WTC11 (cell line): ENCODE measurements at regions not wholly inside any gene's neighbourhood (a gene's known extent, or its start where the extent isn't known, plus 50 kb on each side); places are given as distances from the start of the nearest gene placed in this dataset.

Source experiments
- ATAC-seq: fragments of 200-7000 bp; cut with Tn5 transposase; 2 replicates; pipeline ENCODE4 v1.10.0; 2021; ENCODE audit warnings: mild to moderate bottlenecking, moderate library complexity
- CTCF ChIA-PET: fragments of 300-600 bp; sonication (Branson Sonifier 250); formaldehyde crosslinking; loops from one replicate; lab custom pipeline; 2021; ENCODE audit warnings: antibody characterized with exemption; lab: Charles Lee
- POLR2A ChIA-PET: fragments of 350-600 bp; sonication (Branson Sonifier 250); formaldehyde crosslinking; loops from one replicate; lab custom pipeline; 2021; ENCODE audit warnings: antibody characterized with exemption; lab: Charles Lee
- DNase-seq: peaks from one replicate; pipeline ENCODE4 v3.0.0; 2021; ENCODE audit warnings: low spot score
- H3K27ac Mint-ChIP-seq: 2 replicates; pipeline ENCODE4 v1.8.0; 2021; ENCODE audit warnings: mixed read lengths
- H3K27me3 Mint-ChIP-seq: 2 replicates; pipeline ENCODE4 v1.8.0; 2021; ENCODE audit warnings: low read depth, mild to moderate bottlenecking, moderate library complexity, mixed read lengths
- H3K36me3 Mint-ChIP-seq: 2 replicates; pipeline ENCODE4 v1.8.0; 2021; ENCODE audit warnings: mixed read lengths
- H3K4me1 Mint-ChIP-seq: 2 replicates; pipeline ENCODE4 v1.8.0; 2022; ENCODE audit warnings: mixed read lengths
- H3K4me3 Mint-ChIP-seq: 2 replicates; pipeline ENCODE4 v1.8.0; 2021; ENCODE audit warnings: mild to moderate bottlenecking, moderate library complexity, mixed read lengths
- H3K9me3 Mint-ChIP-seq: 2 replicates; pipeline ENCODE4 v1.8.0; 2021; ENCODE audit warnings: mixed read lengths
- ATF1 ChIP-seq: sonication (generic); formaldehyde crosslinking; IDR thresholded peaks from 2 replicates; pipeline ENCODE4 v1.8.1; 2023; ENCODE audit warnings: mild to moderate bottlenecking, moderate library complexity, missing genetic modification reagents
- ATF3 ChIP-seq: sonication (generic); formaldehyde crosslinking; conservative IDR thresholded peaks from 2 replicates; pipeline ENCODE4 v1.8.1; 2022; ENCODE audit warnings: mild to moderate bottlenecking, missing genetic modification reagents
- CREM ChIP-seq: sonication (generic); formaldehyde crosslinking; IDR thresholded peaks from 2 replicates; pipeline ENCODE4 v1.8.1; 2022; ENCODE audit warnings: mild to moderate bottlenecking, missing genetic modification reagents, moderate library complexity
- E2F1 ChIP-seq: sonication (generic); formaldehyde crosslinking; IDR thresholded peaks from 2 replicates; pipeline ENCODE4 v1.8.0; 2022; ENCODE audit warnings: mild to moderate bottlenecking, missing genetic modification reagents
- ELF4 ChIP-seq: sonication (generic); formaldehyde crosslinking; IDR thresholded peaks from 2 replicates; pipeline ENCODE4 v1.8.1; 2022; ENCODE audit warnings: low read depth, mild to moderate bottlenecking, moderate library complexity, missing genetic modification reagents
- FOXK1 ChIP-seq: sonication (generic); formaldehyde crosslinking; IDR thresholded peaks from 2 replicates; pipeline ENCODE4 v1.8.0; 2022; ENCODE audit warnings: mild to moderate bottlenecking, moderate library complexity, missing genetic modification reagents
- GRHL2 ChIP-seq: fragments of 250-450 bp; sonication (Bioruptor Pico); IDR thresholded peaks from 2 replicates; pipeline ENCODE4 v1.8.0; 2022; ENCODE audit warnings: mild to moderate bottlenecking, moderate library complexity; ENCODE audit not compliant: insufficient replicate concordance, severe bottlenecking
- NR2C2 ChIP-seq: sonication (generic); formaldehyde crosslinking; IDR thresholded peaks from 2 replicates; pipeline ENCODE4 v1.8.0; 2022; ENCODE audit warnings: mild to moderate bottlenecking, missing genetic modification reagents
- RELA ChIP-seq: sonication (generic); formaldehyde crosslinking; IDR thresholded peaks from 2 replicates; pipeline ENCODE4 v1.8.1; 2022; ENCODE audit warnings: missing genetic modification reagents, mild to moderate bottlenecking, borderline replicate concordance
- SMAD3 ChIP-seq: sonication (generic); formaldehyde crosslinking; IDR thresholded peaks from 2 replicates; pipeline ENCODE4 v1.8.0; 2022; ENCODE audit warnings: missing genetic modification reagents, mild to moderate bottlenecking, borderline replicate concordance
- SP1 ChIP-seq: sonication (generic); formaldehyde crosslinking; conservative IDR thresholded peaks from 2 replicates; pipeline ENCODE4 v1.8.1; 2022; ENCODE audit warnings: missing genetic modification reagents
- ZNF263 ChIP-seq: sonication (generic); formaldehyde crosslinking; IDR thresholded peaks from 2 replicates; pipeline ENCODE4 v1.8.1; 2022; ENCODE audit warnings: low read depth, mild to moderate bottlenecking, moderate library complexity, missing genetic modification reagents
- ZNF317 ChIP-seq: sonication (generic); formaldehyde crosslinking; IDR thresholded peaks from 2 replicates; pipeline ENCODE4 v1.8.1; 2023; ENCODE audit warnings: low read depth, mild to moderate bottlenecking, moderate library complexity, missing genetic modification reagents, borderline replicate concordance
- ZNF423 ChIP-seq: fragments of 250-450 bp; sonication (Bioruptor Pico); IDR thresholded peaks from 2 replicates; pipeline ENCODE4 v2.1.2; 2022; ENCODE audit warnings: mild to moderate bottlenecking, moderate library complexity
- ZNF671 ChIP-seq: fragments of 250-450 bp; sonication (Bioruptor Pico); IDR thresholded peaks from 2 replicates; pipeline ENCODE4 v1.8.0; 2021; ENCODE audit warnings: mild to moderate bottlenecking
- TF ChIP-seq, protein P1 (sequence below): sonication (generic); formaldehyde crosslinking; IDR thresholded peaks from 2 replicates; pipeline ENCODE4 v1.8.1; 2022; ENCODE audit warnings: low read depth, mild to moderate bottlenecking, moderate library complexity, missing genetic modification reagents, borderline replicate concordance
- TF ChIP-seq, protein P2 (sequence below): sonication (generic); formaldehyde crosslinking; IDR thresholded peaks from 2 replicates; pipeline ENCODE4 v1.8.1; 2022; ENCODE audit warnings: missing genetic modification reagents, borderline replicate concordance
- TF ChIP-seq, protein P3 (sequence below): sonication (generic); formaldehyde crosslinking; IDR thresholded peaks from 2 replicates; pipeline ENCODE4 v1.8.1; 2023; ENCODE audit warnings: mild to moderate bottlenecking, moderate library complexity, missing genetic modification reagents
- TF ChIP-seq, protein P4 (sequence below): fragments of 250-450 bp; sonication (Bioruptor Pico); conservative IDR thresholded peaks from 2 replicates; pipeline ENCODE4 v1.9.0; 2021; ENCODE audit warnings: mild to moderate bottlenecking

DNA sequence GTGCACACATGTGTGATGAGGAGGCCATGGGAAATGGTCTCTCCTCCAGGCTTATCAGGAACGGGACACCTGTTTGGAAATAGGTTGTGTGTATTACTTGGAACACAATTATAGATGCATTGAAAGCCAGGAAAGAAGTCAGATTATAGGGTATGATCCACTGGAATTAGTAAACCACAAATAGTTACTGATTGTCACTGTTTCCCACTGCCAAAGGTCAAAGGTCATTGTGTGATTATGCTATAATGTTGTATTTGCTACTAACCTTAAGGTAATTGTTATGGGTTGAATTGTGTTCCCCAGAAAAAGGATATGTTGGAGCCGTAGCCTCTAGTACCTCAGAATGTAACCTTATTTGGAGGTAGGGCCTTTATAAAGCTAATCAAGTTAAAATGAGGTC lies 129.9 kb upstream of the FBXO33 start (continued):
- TF ChIP-seq, protein P1, sequence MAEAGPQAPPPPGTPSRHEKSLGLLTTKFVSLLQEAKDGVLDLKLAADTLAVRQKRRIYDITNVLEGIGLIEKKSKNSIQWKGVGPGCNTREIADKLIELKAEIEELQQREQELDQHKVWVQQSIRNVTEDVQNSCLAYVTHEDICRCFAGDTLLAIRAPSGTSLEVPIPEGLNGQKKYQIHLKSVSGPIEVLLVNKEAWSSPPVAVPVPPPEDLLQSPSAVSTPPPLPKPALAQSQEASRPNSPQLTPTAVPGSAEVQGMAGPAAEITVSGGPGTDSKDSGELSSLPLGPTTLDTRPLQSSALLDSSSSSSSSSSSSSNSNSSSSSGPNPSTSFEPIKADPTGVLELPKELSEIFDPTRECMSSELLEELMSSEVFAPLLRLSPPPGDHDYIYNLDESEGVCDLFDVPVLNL (CRISPR knock-in tag), result no peak
- TF ChIP-seq ZNF317, result no peak
- TF ChIP-seq ZNF423 (CRISPR knock-in tag), result no peak

GRCh38 chr14:39558525-39558924 lies 126.3 kb upstream of the FBXO33 start:
- Mint-ChIP-seq H3K27ac (no peak overlapping the region), H3K4me1 (no peaks in the 10 kb centered on the region), H3K27me3 (no peaks in the 10 kb centered on the region), H3K4me3 (no peak overlapping the region), H3K9me3 (peaks cover 30% of the 10 kb centered on the region), H3K36me3 (peaks cover 11% of the 10 kb centered on the region)
- peak; percentile 93 for TF ChIP-seq ZNF317
- no peak for TF ChIP-seq RELA (CRISPR knock-in tag)
- DNase-seq (no peak), ATAC-seq (no peak)
- ChIA-PET POLR2A (no interaction called here), CTCF (no interaction called here)

DNA sequence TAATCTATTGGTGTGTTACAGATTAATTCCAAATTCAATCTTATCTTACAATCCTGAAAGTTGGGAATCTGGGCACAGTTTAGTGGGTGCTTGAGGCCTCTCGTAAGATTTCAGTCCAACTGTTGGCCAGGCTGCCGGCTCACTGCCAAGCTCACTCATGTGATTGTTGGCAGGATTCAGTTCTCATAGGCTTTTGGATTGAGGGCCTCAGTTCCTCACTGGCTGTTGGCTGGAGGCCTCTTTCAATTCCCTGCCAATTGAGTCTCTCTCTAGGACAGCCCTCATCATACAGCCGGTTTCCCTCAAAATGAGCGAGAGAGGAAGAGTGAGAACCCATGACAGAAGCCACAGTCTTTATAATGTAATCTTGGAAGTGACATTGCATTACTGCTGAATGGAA lies 123.5 kb upstream of the FBXO33 start:
- Mint-ChIP-seq H3K4me1 (no peaks in the 10 kb centered on the region), H3K4me3 (no peak overlapping the region), H3K9me3 (peaks cover 31% of the 10 kb centered on the region), H3K36me3 (peaks cover 11% of the 10 kb centered on the region), H3K27me3 (no peaks in the 10 kb centered on the region), H3K27ac (no peak overlapping the region)
- DNase-seq (no peak), ATAC-seq (no peak)
- CTCF ChIA-PET, result no interaction called here
- TF ChIP-seq SP1 (CRISPR knock-in tag) (no peak), ATF1 (CRISPR knock-in tag) (no peak)
- TF ChIP-seq, all 79 proteins: peak for 0
- POLR2A ChIA-PET, result no interaction called here

DNA sequence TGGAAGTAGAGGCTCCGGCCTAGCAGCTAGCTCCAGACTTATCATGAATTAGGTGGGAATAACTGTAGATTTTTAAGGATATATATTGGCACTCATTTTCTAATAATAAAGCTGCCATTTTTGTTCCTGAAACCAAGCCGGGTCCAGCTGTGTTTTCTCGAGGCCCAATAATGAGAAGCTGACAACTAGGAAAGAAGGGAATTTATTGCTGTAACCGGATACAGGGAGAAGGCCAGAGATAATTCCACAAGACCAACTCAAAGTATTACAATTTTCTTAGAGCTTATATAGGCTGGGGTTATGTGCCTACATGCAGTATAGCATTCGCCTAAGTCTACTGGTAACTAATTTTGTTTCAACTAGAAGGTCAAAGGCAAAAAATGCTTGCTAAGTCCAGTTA lies 122.3 kb upstream of the FBXO33 start:
- ChIA-PET POLR2A (no interaction called here), CTCF (no interaction called here)
- DNase-seq (no peak), ATAC-seq (no peak)
- Mint-ChIP-seq H3K36me3 (peaks cover 13% of the 10 kb centered on the region), H3K9me3 (peaks cover 29% of the 10 kb centered on the region), H3K27me3 (no peaks in the 10 kb centered on the region; the same call in 1 of the 2 replicates), H3K27ac (no peak overlapping the region)
- no peak for TF ChIP-seq RELA (CRISPR knock-in tag)
- TF ChIP-seq ZNF423 (CRISPR knock-in tag), result no peak
- TF ChIP-seq, protein P2, sequence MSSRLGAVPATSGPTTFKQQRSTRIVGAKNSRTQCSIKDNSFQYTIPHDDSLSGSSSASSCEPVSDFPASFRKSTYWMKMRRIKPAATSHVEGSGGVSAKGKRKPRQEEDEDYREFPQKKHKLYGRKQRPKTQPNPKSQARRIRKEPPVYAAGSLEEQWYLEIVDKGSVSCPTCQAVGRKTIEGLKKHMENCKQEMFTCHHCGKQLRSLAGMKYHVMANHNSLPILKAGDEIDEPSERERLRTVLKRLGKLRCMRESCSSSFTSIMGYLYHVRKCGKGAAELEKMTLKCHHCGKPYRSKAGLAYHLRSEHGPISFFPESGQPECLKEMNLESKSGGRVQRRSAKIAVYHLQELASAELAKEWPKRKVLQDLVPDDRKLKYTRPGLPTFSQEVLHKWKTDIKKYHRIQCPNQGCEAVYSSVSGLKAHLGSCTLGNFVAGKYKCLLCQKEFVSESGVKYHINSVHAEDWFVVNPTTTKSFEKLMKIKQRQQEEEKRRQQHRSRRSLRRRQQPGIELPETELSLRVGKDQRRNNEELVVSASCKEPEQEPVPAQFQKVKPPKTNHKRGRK (CRISPR knock-in tag), result no peak
- TF ChIP-seq NR2C2 (CRISPR knock-in tag), result no peak
- no peak for TF ChIP-seq SMAD3 (CRISPR knock-in tag)
- TF ChIP-seq ELF4 (CRISPR knock-in tag), result no peak
- TF ChIP-seq GRHL2, result no peak
- TF ChIP-seq ATF3 (CRISPR knock-in tag), result no peak
- no peak for TF ChIP-seq E2F1 (CRISPR knock-in tag)
- TF ChIP-seq, protein P1 (CRISPR knock-in tag), result no peak
- no peak for TF ChIP-seq ZNF671 (CRISPR knock-in tag)
- no peak for TF ChIP-seq FOXK1 (CRISPR knock-in tag)
- TF ChIP-seq, protein P3, sequence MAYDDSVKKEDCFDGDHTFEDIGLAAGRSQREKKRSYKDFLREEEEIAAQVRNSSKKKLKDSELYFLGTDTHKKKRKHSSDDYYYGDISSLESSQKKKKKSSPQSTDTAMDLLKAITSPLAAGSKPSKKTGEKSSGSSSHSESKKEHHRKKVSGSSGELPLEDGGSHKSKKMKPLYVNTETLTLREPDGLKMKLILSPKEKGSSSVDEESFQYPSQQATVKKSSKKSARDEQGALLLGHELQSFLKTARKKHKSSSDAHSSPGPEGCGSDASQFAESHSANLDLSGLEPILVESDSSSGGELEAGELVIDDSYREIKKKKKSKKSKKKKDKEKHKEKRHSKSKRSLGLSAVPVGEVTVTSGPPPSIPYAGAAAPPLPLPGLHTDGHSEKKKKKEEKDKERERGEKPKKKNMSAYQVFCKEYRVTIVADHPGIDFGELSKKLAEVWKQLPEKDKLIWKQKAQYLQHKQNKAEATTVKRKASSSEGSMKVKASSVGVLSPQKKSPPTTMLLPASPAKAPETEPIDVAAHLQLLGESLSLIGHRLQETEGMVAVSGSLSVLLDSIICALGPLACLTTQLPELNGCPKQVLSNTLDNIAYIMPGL, result no peak
- TF ChIP-seq ZNF263 (CRISPR knock-in tag), result no peak
- no peak for TF ChIP-seq CREM (CRISPR knock-in tag)
- TF ChIP-seq, protein P4, sequence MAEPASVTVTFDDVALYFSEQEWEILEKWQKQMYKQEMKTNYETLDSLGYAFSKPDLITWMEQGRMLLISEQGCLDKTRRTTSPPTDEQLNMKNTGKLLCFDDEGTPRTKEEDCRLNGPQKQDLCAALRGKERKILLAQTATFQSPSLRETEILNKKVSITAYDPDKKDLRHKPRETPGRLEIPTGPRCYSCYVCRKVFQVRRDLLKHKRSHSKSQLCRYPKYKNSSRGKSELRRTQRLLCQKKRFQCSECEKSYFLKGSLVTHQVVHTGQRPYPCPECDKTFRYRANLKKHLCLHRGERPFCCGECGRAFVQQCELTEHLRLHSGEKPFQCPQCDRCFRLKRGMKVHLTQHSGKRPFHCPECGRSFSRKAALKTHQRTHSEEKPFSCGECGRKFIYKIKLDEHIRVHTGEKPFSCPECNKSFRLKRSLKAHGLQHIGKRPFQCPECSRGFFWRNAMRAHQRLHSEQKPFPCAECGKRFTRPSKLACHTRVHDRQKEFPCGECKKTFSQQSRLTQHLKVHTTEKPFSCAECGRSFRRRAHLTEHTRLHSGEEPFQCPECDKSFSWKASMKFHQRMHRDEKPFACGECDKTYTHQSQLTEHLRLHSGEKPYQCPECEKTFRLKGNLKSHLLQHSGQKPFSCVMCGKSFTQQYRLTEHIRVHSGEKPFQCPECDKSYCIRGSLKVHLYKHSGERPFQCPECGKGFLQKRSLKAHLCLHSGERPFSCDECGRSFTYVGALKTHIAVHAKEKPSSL (CRISPR knock-in tag), result no peak
- TF ChIP-seq, all 79 proteins: peak for 0
- H3K4me1 Mint-ChIP-seq, result no peaks in the 10 kb centered on the region
- no peak overlapping the region for H3K4me3 Mint-ChIP-seq
